Activated T-cell treated with anti-CD3 and anti-CD28 coated beads, Interleukin-2, amount 50 U/mL, for 72 hours (primary cell): ENCODE measurements at regions not wholly inside any gene's neighbourhood (a gene's known extent, or its start where the extent isn't known, plus 50 kb on each side); places are given as distances from the start of the nearest gene placed in this dataset.

Source experiments
- ATAC-seq, 2 donors: fragments of 150-1000 bp; cut with Tn5 transposase; replicated peaks in 1 of 2; 2 replicates each; pipeline ENCODE4 v1.10.0; 2021; ENCODE audit warnings: moderate library complexity in 2 of 2, mild to moderate bottlenecking in 1 of 2
- DNase-seq, 2 donors: peaks; one replicate each; pipeline ENCODE4 v3.0.0; 2021 to 2022; ENCODE audit warnings: mixed read lengths in 1 of 2
- H3K27ac Mint-ChIP-seq: one replicate; pipeline ENCODE4 v1.8.0; 2022; ENCODE audit warnings: mild to moderate bottlenecking, moderate library complexity, mixed read lengths
- H3K27me3 Mint-ChIP-seq: one replicate; pipeline ENCODE4 v1.8.0; 2022; ENCODE audit warnings: low read depth, mixed read lengths
- H3K36me3 Mint-ChIP-seq, 2 donors: one replicate each; pipeline ENCODE4 v1.8.0; 2022; ENCODE audit warnings: mixed read lengths in 2 of 2, mild to moderate bottlenecking in 1 of 2; ENCODE audit not compliant: insufficient read depth in 2 of 2
- H3K4me1 Mint-ChIP-seq: one replicate; pipeline ENCODE4 v1.8.0; 2022; ENCODE audit warnings: low read depth, mixed read lengths
- H3K4me3 Mint-ChIP-seq, 2 donors: one replicate each; pipeline ENCODE4 v1.8.0; 2022; ENCODE audit warnings: mild to moderate bottlenecking in 2 of 2, mixed read lengths in 2 of 2, moderate library complexity in 2 of 2
- H3K9me3 Mint-ChIP-seq, 2 donors: one replicate each; pipeline ENCODE4 v1.8.0; 2022; ENCODE audit warnings: mixed read lengths in 2 of 2

GRCh38 chr19:34588846-34589245 is 88.1 kb downstream of the SCGB2B2 start:
- peaks cover 7% of the 10 kb centered on the region for H3K27me3 Mint-ChIP-seq
- no peak overlapping the region for H3K4me3 Mint-ChIP-seq
- DNase-seq (no peak), ATAC-seq (no peak)
- peaks cover 12% of the 10 kb centered on the region in 2 donors for H3K9me3 Mint-ChIP-seq
- H3K4me1 Mint-ChIP-seq = no peaks in the 10 kb centered on the region
- no peak overlapping the region for H3K27ac Mint-ChIP-seq
- H3K36me3 Mint-ChIP-seq = peaks cover 4 to 5% of the 10 kb centered on the region in 2 donors

GRCh38 chr19:34588249-34588648 is 88.7 kb downstream of the SCGB2B2 start:
- DNase-seq (no peak), ATAC-seq (no peak)
- Mint-ChIP-seq H3K27me3 (peaks cover 7% of the 10 kb centered on the region), H3K36me3 (peaks cover 4 to 5% of the 10 kb centered on the region in 2 donors), H3K27ac (no peak overlapping the region), H3K4me3 (no peak overlapping the region), H3K9me3 (peaks cover 12% of the 10 kb centered on the region in 2 donors), H3K4me1 (no peaks in the 10 kb centered on the region)

GRCh38 chr19:34580408-34580807 is 96.6 kb downstream of the SCGB2B2 start:
- peaks cover 19% of the 10 kb centered on the region for H3K27me3 Mint-ChIP-seq
- peaks cover 2 to 4% of the 10 kb centered on the region in 2 donors for H3K9me3 Mint-ChIP-seq
- no peak overlapping the region for H3K4me3 Mint-ChIP-seq
- H3K36me3 Mint-ChIP-seq = peaks cover 2 to 7% of the 10 kb centered on the region in 2 donors
- no peaks in the 10 kb centered on the region for H3K4me1 Mint-ChIP-seq
- DNase-seq (no peak), ATAC-seq (no peak)
- H3K27ac Mint-ChIP-seq = no peak overlapping the region

GRCh38 chr19:34580055-34580336 is 97.0 kb downstream of the SCGB2B2 start:
- no peaks in the 10 kb centered on the region for H3K4me1 Mint-ChIP-seq
- no peak overlapping the region for H3K27ac Mint-ChIP-seq
- no peak for DNase-seq
- no peak overlapping the region for H3K4me3 Mint-ChIP-seq
- H3K36me3 Mint-ChIP-seq = peaks cover 2 to 7% of the 10 kb centered on the region in 2 donors
- H3K9me3 Mint-ChIP-seq = peaks cover 0 to 4% of the 10 kb centered on the region in 2 donors
- ATAC-seq = no peak
- peaks cover 19% of the 10 kb centered on the region for H3K27me3 Mint-ChIP-seq

GRCh38 chr19:34579281-34580054 is 97.5 kb downstream of the SCGB2B2 start:
- peaks cover 0 to 1% of the 10 kb centered on the region in 2 donors for H3K9me3 Mint-ChIP-seq
- H3K36me3 Mint-ChIP-seq = peaks cover 2 to 7% of the 10 kb centered on the region in 2 donors
- no peak for DNase-seq
- H3K4me3 Mint-ChIP-seq = no peak overlapping the region
- H3K27me3 Mint-ChIP-seq = peaks cover 19% of the 10 kb centered on the region
- H3K27ac Mint-ChIP-seq = no peak overlapping the region
- H3K4me1 Mint-ChIP-seq = no peaks in the 10 kb centered on the region
- ATAC-seq = no peak

- DNase-seq (no peak), ATAC-seq (no peak)
- Mint-ChIP-seq H3K9me3 (peaks cover 0 to 1% of the 10 kb centered on the region in 2 donors), H3K36me3 (peaks cover 2 to 7% of the 10 kb centered on the region in 2 donors), H3K27ac (no peak overlapping the region), H3K27me3 (peaks cover 19% of the 10 kb centered on the region), H3K4me1 (no peaks in the 10 kb centered on the region), H3K4me3 (no peak overlapping the region)
These were observed 97.2 kb downstream of the WTIP start for GRCh38 chr19:34578751-34579150.

GRCh38 chr19:34578173-34578572 is 96.6 kb downstream of the WTIP start:
- peaks cover 19% of the 10 kb centered on the region for H3K27me3 Mint-ChIP-seq
- no peak overlapping the region for H3K4me3 Mint-ChIP-seq
- H3K27ac Mint-ChIP-seq = no peak overlapping the region
- DNase-seq (no peak), ATAC-seq (no peak)
- H3K4me1 Mint-ChIP-seq = no peaks in the 10 kb centered on the region
- peaks cover 0 to 4% of the 10 kb centered on the region in 2 donors for H3K9me3 Mint-ChIP-seq
- H3K36me3 Mint-ChIP-seq = peaks cover 2 to 8% of the 10 kb centered on the region in 2 donors

GRCh38 chr19:34577531-34578101 is 96.1 kb downstream of the WTIP start:
- H3K4me1 Mint-ChIP-seq = no peaks in the 10 kb centered on the region
- H3K36me3 Mint-ChIP-seq = peaks cover 2 to 8% of the 10 kb centered on the region in 2 donors
- H3K4me3 Mint-ChIP-seq = no peak overlapping the region
- DNase-seq (no peak), ATAC-seq (no peak)
- H3K27ac Mint-ChIP-seq = no peak overlapping the region
- peaks cover 2 to 6% of the 10 kb centered on the region in 2 donors for H3K9me3 Mint-ChIP-seq
- H3K27me3 Mint-ChIP-seq = peaks cover 19% of the 10 kb centered on the region

- H3K27me3 Mint-ChIP-seq = peaks cover 19% of the 10 kb centered on the region
- H3K36me3 Mint-ChIP-seq = peaks cover 2 to 7% of the 10 kb centered on the region in 2 donors
- no peaks in the 10 kb centered on the region for H3K4me1 Mint-ChIP-seq
- H3K27ac Mint-ChIP-seq = no peak overlapping the region
- ATAC-seq = no peak
- no peak overlapping the region for H3K4me3 Mint-ChIP-seq
- peaks cover 2 to 6% of the 10 kb centered on the region in 2 donors for H3K9me3 Mint-ChIP-seq
- DNase-seq = no peak
These were observed 95.5 kb downstream of the WTIP start for GRCh38 chr19:34577056-34577455.

GRCh38 chr19:34576292-34576691 is 94.7 kb downstream of the WTIP start:
- H3K27me3 Mint-ChIP-seq = peaks cover 19% of the 10 kb centered on the region
- no peak overlapping the region for H3K27ac Mint-ChIP-seq
- DNase-seq (no peak), ATAC-seq (no peak)
- H3K4me1 Mint-ChIP-seq = no peaks in the 10 kb centered on the region
- H3K9me3 Mint-ChIP-seq = peaks cover 2 to 6% of the 10 kb centered on the region in 2 donors
- H3K36me3 Mint-ChIP-seq = peaks cover 2 to 6% of the 10 kb centered on the region in 2 donors
- no peak overlapping the region for H3K4me3 Mint-ChIP-seq

- Mint-ChIP-seq H3K27ac (no peak overlapping the region), H3K36me3 (peaks cover 5 to 10% of the 10 kb centered on the region in 2 donors), H3K9me3 (peaks cover 5 to 10% of the 10 kb centered on the region in 2 donors), H3K4me1 (no peaks in the 10 kb centered on the region), H3K27me3 (peaks cover 13% of the 10 kb centered on the region), H3K4me3 (no peak overlapping the region)
- DNase-seq (no peak), ATAC-seq (no peak)
These were observed 93.6 kb downstream of the WTIP start for GRCh38 chr19:34575206-34575605.

GRCh38 chr19:34574704-34575103 is 93.1 kb downstream of the WTIP start:
- H3K4me3 Mint-ChIP-seq = no peak overlapping the region

GRCh38 chr19:34573226-34573864 is 91.8 kb downstream of the WTIP start:
- ATAC-seq = no peak
- no peaks in the 10 kb centered on the region for H3K4me1 Mint-ChIP-seq
- H3K9me3 Mint-ChIP-seq = peaks cover 7 to 16% of the 10 kb centered on the region in 2 donors
- no peak overlapping the region for H3K4me3 Mint-ChIP-seq
- H3K36me3 Mint-ChIP-seq = peaks cover 10% of the 10 kb centered on the region in 2 donors
- no peak overlapping the region for H3K27ac Mint-ChIP-seq
- H3K27me3 Mint-ChIP-seq = peaks cover 12% of the 10 kb centered on the region
- DNase-seq = no peak

More at GRCh38 chr19:34574704-34575103, 93.1 kb downstream of the WTIP start:
- Mint-ChIP-seq H3K27ac (no peak overlapping the region), H3K36me3 (peaks cover 5 to 10% of the 10 kb centered on the region in 2 donors), H3K4me1 (no peaks in the 10 kb centered on the region), H3K9me3 (peaks cover 5 to 10% of the 10 kb centered on the region in 2 donors), H3K27me3 (peaks cover 12% of the 10 kb centered on the region)
- ATAC-seq (no peak), DNase-seq (no peak)
